SK-N-SH treated with all-trans-retinoic acid at 6 μM for 48 hours (cell line): ENCODE measurements at regions not wholly inside any gene's neighbourhood (a gene's known extent, or its start where the extent isn't known, plus 50 kb on each side); places are given as distances from the start of the nearest gene placed in this dataset.

ENCODE experiments used
- ZFP30 ChIP-seq: fragments of 450-650 bp; formaldehyde crosslinking; IDR thresholded peaks from 2 replicates; pipeline ENCODE4 v1.5.0; 2022; ENCODE audit warnings: mild to moderate bottlenecking, moderate library complexity
- ZNF70 ChIP-seq: fragments of 450-650 bp; formaldehyde crosslinking; IDR thresholded peaks from 2 replicates; pipeline ENCODE4 v1.5.0; 2020; ENCODE audit warnings: mild to moderate bottlenecking, moderate library complexity

GRCh38 chr7:26040085-26040484 lies 111.9 kb upstream of the NFE2L3 start:
- no peak for TF ChIP-seq ZFP30 (CRISPR knock-in tag)
- no peak for TF ChIP-seq ZNF70 (CRISPR knock-in tag)
